ENCODE measurements at regions not wholly inside any gene's neighbourhood (a gene's known extent, or its start where the extent isn't known, plus 50 kb on each side); places are given as distances from the start of the nearest gene placed in this dataset.
"Not testable (repeated sequence)": the region's sequence is repeated elsewhere in the genome, so short reads cannot be mapped to it uniquely, and the experiment has no call there.

GRCh38 chr1:222187566-222188332 lies 360.2 kb downstream of the HHIPL2 start:
- TF ChIP-seq, protein P1, sequence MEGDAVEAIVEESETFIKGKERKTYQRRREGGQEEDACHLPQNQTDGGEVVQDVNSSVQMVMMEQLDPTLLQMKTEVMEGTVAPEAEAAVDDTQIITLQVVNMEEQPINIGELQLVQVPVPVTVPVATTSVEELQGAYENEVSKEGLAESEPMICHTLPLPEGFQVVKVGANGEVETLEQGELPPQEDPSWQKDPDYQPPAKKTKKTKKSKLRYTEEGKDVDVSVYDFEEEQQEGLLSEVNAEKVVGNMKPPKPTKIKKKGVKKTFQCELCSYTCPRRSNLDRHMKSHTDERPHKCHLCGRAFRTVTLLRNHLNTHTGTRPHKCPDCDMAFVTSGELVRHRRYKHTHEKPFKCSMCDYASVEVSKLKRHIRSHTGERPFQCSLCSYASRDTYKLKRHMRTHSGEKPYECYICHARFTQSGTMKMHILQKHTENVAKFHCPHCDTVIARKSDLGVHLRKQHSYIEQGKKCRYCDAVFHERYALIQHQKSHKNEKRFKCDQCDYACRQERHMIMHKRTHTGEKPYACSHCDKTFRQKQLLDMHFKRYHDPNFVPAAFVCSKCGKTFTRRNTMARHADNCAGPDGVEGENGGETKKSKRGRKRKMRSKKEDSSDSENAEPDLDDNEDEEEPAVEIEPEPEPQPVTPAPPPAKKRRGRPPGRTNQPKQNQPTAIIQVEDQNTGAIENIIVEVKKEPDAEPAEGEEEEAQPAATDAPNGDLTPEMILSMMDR (conservative IDR thresholded peaks at IDR 0.05; ENCODE audit: low read depth, low read length) = no peak
- Histone ChIP-seq H3K27me3 (ENCODE audit: insufficient read depth, low read depth) (no peaks in the 10 kb centered on the region), H3K79me2 (ENCODE audit: insufficient read depth, low read depth) (no peaks in the 10 kb centered on the region)

GRCh38 chr1:222182641-222183040 lies 365.3 kb downstream of the HHIPL2 start:
- no peak overlapping the region for H2AFZ ChIP-seq (ENCODE audit: low read depth)
- H3K79me2 ChIP-seq (ENCODE audit: insufficient read depth, low read depth) = no peaks in the 10 kb centered on the region
- H3K36me3 ChIP-seq (ENCODE audit: insufficient read depth) = no peaks in the 10 kb centered on the region
- no peak overlapping the region for H3K9ac ChIP-seq
- no peaks in the 10 kb centered on the region for H3K27me3 ChIP-seq (ENCODE audit: insufficient read depth, low read depth)
- no peak overlapping the region for H3K4me3 ChIP-seq (IDR thresholded peaks at IDR 0.05; ENCODE audit: insufficient read depth, low read depth, low read length)
- TF ChIP-seq, protein P1 (conservative IDR thresholded peaks at IDR 0.05; ENCODE audit: low read depth, low read length) = no peak
- H3K27ac ChIP-seq = no peak overlapping the region
- H4K20me1 ChIP-seq (ENCODE audit: insufficient read depth) = no peaks in the 10 kb centered on the region
- H3K4me2 ChIP-seq = no peak overlapping the region
- no peaks in the 10 kb centered on the region for H3K4me1 ChIP-seq (ENCODE audit: low read depth, poor library complexity, severe bottlenecking)

More at GRCh38 chr1:222187566-222188332, 360.2 kb downstream of the HHIPL2 start:
- H4K20me1 ChIP-seq (ENCODE audit: insufficient read depth) = no peaks in the 10 kb centered on the region
- no peak overlapping the region for H3K4me2 ChIP-seq
- no peaks in the 10 kb centered on the region for H3K4me1 ChIP-seq (ENCODE audit: low read depth, poor library complexity, severe bottlenecking)
- no peak overlapping the region for H3K27ac ChIP-seq
- no peak overlapping the region for H3K4me3 ChIP-seq (IDR thresholded peaks at IDR 0.05; ENCODE audit: insufficient read depth, low read depth, low read length)
- H2AFZ ChIP-seq (ENCODE audit: low read depth) = no peak overlapping the region
- H3K36me3 ChIP-seq (ENCODE audit: insufficient read depth) = no peaks in the 10 kb centered on the region
- H3K9ac ChIP-seq = no peak overlapping the region

GRCh38 chr1:222181191-222181590 lies 366.7 kb downstream of the HHIPL2 start:
- TF ChIP-seq, protein P1 (conservative IDR thresholded peaks at IDR 0.05; ENCODE audit: low read depth, low read length) = no peak
- Histone ChIP-seq H3K4me3 (IDR thresholded peaks at IDR 0.05; ENCODE audit: insufficient read depth, low read depth, low read length) (no peak overlapping the region), H3K36me3 (ENCODE audit: insufficient read depth) (no peaks in the 10 kb centered on the region), H3K27me3 (ENCODE audit: insufficient read depth, low read depth) (no peaks in the 10 kb centered on the region), H4K20me1 (ENCODE audit: insufficient read depth) (no peaks in the 10 kb centered on the region), H2AFZ (ENCODE audit: low read depth) (no peak overlapping the region), H3K79me2 (ENCODE audit: insufficient read depth, low read depth) (no peaks in the 10 kb centered on the region), H3K4me1 (ENCODE audit: low read depth, poor library complexity, severe bottlenecking) (no peaks in the 10 kb centered on the region), H3K9ac (no peak overlapping the region), H3K27ac (no peak overlapping the region), H3K4me2 (no peak overlapping the region)

- not testable (repeated sequence) for H3K9ac ChIP-seq; H3K36me3 ChIP-seq (ENCODE audit: insufficient read depth); H3K4me2 ChIP-seq; H3K79me2 ChIP-seq (ENCODE audit: insufficient read depth, low read depth); H3K27me3 ChIP-seq (ENCODE audit: insufficient read depth, low read depth); H3K27ac ChIP-seq; H3K4me1 ChIP-seq (ENCODE audit: low read depth, poor library complexity, severe bottlenecking); H3K4me3 ChIP-seq (IDR thresholded peaks at IDR 0.05; ENCODE audit: insufficient read depth, low read depth, low read length); H2AFZ ChIP-seq (ENCODE audit: low read depth); H4K20me1 ChIP-seq (ENCODE audit: insufficient read depth)
These were observed 370.4 kb downstream of the HHIPL2 start for GRCh38 chr1:222177496-222177895.

DNA sequence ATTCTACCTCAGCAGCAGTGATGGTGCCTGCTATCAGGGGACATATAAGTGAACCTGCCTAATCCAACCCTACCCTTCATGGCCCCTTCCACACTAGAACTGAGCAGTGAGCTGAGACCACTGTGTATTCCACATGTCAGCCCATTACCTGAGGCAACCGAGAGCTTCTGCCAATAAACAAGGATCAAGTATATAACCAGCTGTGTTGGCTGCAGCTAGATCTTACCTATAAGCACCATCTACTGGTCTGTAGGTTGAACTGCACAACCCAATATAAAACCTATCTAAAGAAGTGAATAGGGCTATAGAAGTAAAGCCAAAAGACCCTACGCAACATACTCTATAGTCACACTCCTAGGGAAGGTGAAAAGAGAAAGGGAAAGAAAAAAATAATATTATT lies 376.9 kb downstream of the HHIPL2 start:
- H3K27ac ChIP-seq = no peak overlapping the region
- TF ChIP-seq, protein P1 (conservative IDR thresholded peaks at IDR 0.05; ENCODE audit: low read depth, low read length) = peak; percentile 82
- no peaks in the 10 kb centered on the region for H4K20me1 ChIP-seq (ENCODE audit: insufficient read depth)
- H3K4me1 ChIP-seq (ENCODE audit: low read depth, poor library complexity, severe bottlenecking) = no peaks in the 10 kb centered on the region
- H2AFZ ChIP-seq (ENCODE audit: low read depth) = no peak overlapping the region
- H3K79me2 ChIP-seq (ENCODE audit: insufficient read depth, low read depth) = no peaks in the 10 kb centered on the region
- H3K36me3 ChIP-seq (ENCODE audit: insufficient read depth) = no peaks in the 10 kb centered on the region
- no peak overlapping the region for H3K4me3 ChIP-seq (IDR thresholded peaks at IDR 0.05; ENCODE audit: insufficient read depth, low read depth, low read length)
- H3K27me3 ChIP-seq (ENCODE audit: insufficient read depth, low read depth) = no peaks in the 10 kb centered on the region
- H3K9ac ChIP-seq = no peak overlapping the region
- H3K4me2 ChIP-seq = no peak overlapping the region

All from KMS-11 (cell line).